ENCODE measurements at regions not wholly inside any gene's neighbourhood (a gene's known extent, or its start where the extent isn't known, plus 50 kb on each side); places are given as distances from the start of the nearest gene placed in this dataset.

DNA sequence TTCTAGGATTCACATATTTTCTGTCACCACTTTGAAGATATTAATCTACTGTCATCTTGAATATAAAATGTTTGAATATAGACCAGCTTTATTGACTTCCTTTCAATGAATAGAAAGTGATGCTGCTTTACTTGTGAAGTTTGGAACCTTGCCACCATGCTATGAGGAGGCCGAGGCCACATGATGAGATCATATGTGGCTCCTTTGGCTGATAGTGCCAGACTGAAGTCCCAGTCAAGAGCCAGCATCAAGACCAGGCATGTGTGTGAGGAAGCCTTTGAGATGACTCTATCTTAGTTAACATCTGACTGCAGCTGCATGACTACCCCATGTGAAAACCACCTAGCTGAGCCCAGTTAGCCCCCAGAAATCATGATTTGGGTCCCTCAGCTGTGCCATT is 169.5 kb downstream of the OTOR start:
- no peak for DNase-seq (ENCODE audit: low read depth)
- in situ Hi-C loops (cut with HindIII; ENCODE audit: low sequenced_read_pairs) = no loop called here
- no peak overlapping the region for H3K4me3 ChIP-seq (ENCODE audit: low read depth, low read length)
- TF ChIP-seq, protein P1, sequence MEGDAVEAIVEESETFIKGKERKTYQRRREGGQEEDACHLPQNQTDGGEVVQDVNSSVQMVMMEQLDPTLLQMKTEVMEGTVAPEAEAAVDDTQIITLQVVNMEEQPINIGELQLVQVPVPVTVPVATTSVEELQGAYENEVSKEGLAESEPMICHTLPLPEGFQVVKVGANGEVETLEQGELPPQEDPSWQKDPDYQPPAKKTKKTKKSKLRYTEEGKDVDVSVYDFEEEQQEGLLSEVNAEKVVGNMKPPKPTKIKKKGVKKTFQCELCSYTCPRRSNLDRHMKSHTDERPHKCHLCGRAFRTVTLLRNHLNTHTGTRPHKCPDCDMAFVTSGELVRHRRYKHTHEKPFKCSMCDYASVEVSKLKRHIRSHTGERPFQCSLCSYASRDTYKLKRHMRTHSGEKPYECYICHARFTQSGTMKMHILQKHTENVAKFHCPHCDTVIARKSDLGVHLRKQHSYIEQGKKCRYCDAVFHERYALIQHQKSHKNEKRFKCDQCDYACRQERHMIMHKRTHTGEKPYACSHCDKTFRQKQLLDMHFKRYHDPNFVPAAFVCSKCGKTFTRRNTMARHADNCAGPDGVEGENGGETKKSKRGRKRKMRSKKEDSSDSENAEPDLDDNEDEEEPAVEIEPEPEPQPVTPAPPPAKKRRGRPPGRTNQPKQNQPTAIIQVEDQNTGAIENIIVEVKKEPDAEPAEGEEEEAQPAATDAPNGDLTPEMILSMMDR (IDR thresholded peaks at IDR 0.05; ENCODE audit: low read depth, low read length, missing control alignments) = no peak

DNA sequence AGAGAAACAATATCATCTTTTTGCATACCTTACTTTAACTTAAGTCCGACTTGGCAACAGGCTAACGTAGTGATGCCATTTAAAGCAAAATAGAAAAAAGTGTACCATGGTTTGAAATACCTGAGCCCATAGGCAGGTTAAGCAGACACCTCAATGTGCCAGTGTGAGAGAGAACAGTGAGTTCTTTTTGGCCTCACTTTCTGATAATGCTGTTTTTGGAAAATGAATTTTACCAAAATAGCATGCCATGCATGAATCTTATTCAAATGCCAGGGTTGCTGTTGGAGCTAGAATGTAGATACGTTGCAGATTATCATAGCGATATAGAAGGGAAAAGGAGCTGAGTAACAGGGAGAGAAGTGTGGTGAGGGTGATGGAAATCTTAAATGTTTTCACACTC is 170.2 kb downstream of the OTOR start:
- H3K4me3 ChIP-seq (ENCODE audit: low read depth, low read length) = no peak overlapping the region
- no peak for DNase-seq (ENCODE audit: low read depth)
- TF ChIP-seq, protein P1 (IDR thresholded peaks at IDR 0.05; ENCODE audit: low read depth, low read length, missing control alignments) = no peak
- in situ Hi-C loops (cut with HindIII; ENCODE audit: low sequenced_read_pairs) = no loop called here

DNA sequence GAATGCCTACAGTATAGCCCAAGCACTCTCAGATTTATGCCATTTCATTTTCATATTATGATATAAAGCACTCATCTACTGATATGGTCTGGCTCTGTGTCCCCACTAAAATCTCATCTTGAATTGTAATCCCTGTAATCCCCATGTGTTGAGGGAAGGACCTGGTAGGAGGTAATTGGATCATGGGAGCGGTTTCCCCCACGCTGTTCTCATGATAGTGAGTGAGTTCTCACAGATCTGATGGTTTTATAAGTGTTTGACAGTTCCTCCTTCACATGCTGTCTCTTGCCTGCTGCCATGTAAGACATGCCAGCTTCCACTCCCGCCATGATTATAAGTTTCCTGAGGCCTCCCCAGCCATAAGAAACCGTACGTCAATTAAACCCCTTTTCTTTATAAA is 171.7 kb downstream of the OTOR start:
- in situ Hi-C loops (cut with HindIII; ENCODE audit: low sequenced_read_pairs) = no loop called here
- H3K4me3 ChIP-seq (ENCODE audit: low read depth, low read length) = no peak overlapping the region
- DNase-seq (ENCODE audit: low read depth) = no peak
- TF ChIP-seq, protein P1 (IDR thresholded peaks at IDR 0.05; ENCODE audit: low read depth, low read length, missing control alignments) = no peak

DNA sequence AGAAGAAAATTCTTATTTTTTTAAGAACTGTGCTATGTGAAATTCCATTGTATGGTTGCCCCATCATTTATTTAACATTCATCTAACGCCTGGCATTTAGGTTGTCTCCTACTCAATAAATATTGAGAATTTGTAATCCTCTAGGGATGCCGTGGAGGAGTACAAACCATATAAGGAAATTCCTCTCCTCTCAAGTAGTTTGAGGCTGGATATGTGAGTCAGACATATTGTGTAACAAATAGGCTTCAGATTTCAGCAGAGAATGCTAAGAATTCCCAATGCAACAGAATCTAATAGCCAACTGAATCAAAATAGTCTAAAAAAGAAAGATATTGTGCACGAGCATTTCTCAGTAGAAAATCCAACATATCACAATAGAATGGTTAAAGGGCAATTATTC is 174.7 kb downstream of the OTOR start:
- TF ChIP-seq, protein P1 (IDR thresholded peaks at IDR 0.05; ENCODE audit: low read depth, low read length, missing control alignments) = no peak
- DNase-seq (ENCODE audit: low read depth) = peak; percentile 82
- in situ Hi-C loops (cut with HindIII; ENCODE audit: low sequenced_read_pairs) = no loop called here
- H3K4me3 ChIP-seq (ENCODE audit: low read depth, low read length) = no peak overlapping the region

DNA sequence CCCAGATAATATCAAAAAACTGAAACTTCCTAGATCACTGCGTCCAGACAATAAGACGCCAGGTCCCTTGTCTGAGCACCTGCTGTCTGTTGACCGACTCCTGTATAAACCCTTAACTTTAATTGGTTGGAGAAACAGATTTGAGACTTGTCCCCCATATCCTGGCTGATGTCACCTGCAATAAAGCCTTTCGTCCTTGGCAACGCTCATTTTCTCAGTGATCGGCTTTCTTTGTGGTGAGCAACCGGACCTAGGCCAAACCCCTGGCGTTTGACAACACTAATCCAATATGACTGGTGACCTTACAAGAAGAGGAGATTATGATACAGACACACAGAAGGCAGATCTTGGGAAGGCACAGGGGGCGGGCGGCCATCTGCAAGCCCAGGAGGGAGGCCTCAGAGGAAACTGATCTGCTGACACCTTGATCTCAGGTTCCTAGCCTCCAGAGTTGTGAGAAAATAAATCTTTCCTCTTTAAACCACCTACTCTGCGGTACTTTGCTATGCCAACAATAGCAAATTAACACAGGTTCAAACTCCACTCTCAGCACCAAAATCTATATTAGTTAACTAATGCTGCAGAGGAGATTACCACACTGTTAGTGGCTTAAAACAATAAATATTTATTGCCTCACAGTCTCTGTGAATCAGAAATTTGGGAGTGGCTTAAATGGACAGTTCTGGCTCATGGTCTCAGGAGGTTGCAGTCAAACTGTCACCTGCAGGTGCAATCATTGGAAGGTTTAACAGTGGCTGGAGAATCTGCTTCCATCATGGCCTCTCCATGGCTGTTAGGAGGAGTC is 178.7 kb downstream of the OTOR start:
- TF ChIP-seq, protein P1 (IDR thresholded peaks at IDR 0.05; ENCODE audit: low read depth, low read length, missing control alignments) = no peak
- in situ Hi-C loops (cut with HindIII; ENCODE audit: low sequenced_read_pairs) = no loop called here
- no peak for DNase-seq (ENCODE audit: low read depth)
- H3K4me3 ChIP-seq (ENCODE audit: low read depth, low read length) = no peak overlapping the region

DNA sequence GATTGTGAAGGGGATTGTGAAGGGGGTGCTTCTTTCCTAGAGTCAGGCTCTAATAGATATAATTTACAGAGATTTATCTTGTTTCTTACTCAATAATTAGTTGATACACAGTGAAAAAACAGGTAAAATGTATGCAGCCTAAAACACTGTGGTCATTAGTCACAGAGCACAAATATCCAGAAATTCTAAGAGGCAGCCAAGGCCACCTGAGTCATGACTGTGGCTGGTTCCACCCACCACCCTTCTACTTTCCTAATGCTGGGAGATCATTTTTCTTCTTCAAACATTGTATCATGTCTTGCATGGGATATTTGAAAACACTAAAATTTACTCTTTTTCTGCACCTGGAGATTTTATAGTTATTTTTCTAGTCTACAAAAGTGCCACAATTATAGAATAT is 181.6 kb downstream of the OTOR start:
- TF ChIP-seq, protein P1 (IDR thresholded peaks at IDR 0.05; ENCODE audit: low read depth, low read length, missing control alignments) = no peak
- in situ Hi-C loops (cut with HindIII; ENCODE audit: low sequenced_read_pairs) = no loop called here
- DNase-seq (ENCODE audit: low read depth) = peak; percentile 12
- no peak overlapping the region for H3K4me3 ChIP-seq (ENCODE audit: low read depth, low read length)
